Stimulated activated CD8-positive, alpha-beta memory T cell treated with anti-CD3 and anti-CD28 coated beads, Interleukin-7, amount 100 ng/mL, for 48 hours (primary cell): ENCODE measurements at regions not wholly inside any gene's neighbourhood (a gene's known extent, or its start where the extent isn't known, plus 50 kb on each side); places are given as distances from the start of the nearest gene placed in this dataset.
A peak's percentile ranks its signal among the peaks of the same experiment; 100 is the strongest.
"Not testable (repeated sequence)": the region's sequence is repeated elsewhere in the genome, so short reads cannot be mapped to it uniquely, and the experiment has no call there.

Experiments
- DNase-seq, 2 donors: peaks; one replicate each; pipeline ENCODE4 v3.0.0-alpha.2; 2020; ENCODE audit warnings: low read depth in 1 of 2; ENCODE audit errors: extremely low read depth in 1 of 2

DNA sequence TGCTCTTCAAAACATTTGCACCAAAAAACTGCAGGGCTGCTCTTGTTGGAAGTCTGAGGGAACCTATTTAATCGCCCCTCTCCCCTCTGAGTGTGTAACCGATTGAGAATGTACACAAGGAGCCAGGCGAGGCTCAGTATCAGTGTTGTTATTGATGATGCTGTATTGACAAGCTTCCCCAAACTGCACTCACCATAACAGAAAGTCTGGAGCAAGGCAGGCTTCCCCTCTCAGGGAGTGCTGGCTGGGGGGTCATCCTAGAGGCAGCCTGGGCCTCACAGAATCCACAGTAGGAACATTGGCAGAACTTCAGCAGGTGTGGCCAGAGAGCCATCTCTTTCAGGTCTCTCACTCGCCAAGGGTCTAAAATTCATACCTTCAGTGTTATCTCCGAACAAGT lies 58.1 kb upstream of the TUNAR start:
- DNase-seq, result no peak

- no peak for DNase-seq
Observed at GRCh38 chr14:95817271-95817670, 59.4 kb upstream of the TUNAR start.

GRCh38 chr14:95816539-95816938 lies 60.1 kb upstream of the TUNAR start:
- DNase-seq, result no peak

- no peak for DNase-seq
Observed at GRCh38 chr14:95815226-95815690, 61.4 kb upstream of the TUNAR start.

DNA sequence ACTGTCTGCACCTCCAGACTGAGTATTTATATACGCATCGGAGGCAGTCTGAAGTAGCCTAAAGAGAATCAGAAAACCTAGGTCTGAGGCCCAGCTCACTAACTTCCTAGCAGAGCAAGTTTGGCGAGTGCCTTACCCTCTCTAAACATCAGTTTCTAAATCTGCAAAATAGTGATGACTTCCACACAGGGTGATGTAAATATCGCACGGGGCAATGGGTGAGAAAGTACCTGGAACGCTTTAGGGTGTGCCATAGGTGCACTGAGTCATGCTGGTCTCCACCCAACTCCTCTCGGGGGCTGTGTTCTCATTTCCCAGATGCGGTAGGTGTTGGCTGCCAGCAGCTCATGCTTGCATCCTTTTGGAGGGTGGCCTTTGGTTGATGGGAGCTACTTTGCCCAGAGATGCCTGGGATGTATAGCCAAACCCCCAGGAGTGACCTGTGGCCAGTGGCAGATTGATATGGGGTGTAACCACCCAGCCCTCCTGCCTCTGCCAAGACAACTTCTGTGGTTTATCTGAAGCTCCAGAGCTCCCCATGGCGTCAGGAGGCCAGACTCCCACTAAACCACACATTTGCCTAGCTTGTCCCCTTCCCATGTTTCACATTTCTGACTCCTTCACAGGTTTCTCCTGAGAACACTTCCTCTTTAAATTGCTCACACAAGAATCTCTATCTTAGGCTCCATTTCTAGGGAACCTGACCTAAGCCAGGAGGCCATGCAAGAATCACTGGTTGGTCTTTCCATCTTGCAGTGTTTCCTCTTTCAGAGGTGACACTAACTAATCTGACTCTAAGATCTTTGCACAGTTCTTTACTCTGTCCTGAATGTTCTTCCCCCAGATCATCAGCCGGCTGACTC lies 62.0 kb upstream of the TUNAR start:
- no peak for DNase-seq

GRCh38 chr14:95811813-95812212 lies 64.8 kb upstream of the TUNAR start:
- DNase-seq, result no peak

DNA sequence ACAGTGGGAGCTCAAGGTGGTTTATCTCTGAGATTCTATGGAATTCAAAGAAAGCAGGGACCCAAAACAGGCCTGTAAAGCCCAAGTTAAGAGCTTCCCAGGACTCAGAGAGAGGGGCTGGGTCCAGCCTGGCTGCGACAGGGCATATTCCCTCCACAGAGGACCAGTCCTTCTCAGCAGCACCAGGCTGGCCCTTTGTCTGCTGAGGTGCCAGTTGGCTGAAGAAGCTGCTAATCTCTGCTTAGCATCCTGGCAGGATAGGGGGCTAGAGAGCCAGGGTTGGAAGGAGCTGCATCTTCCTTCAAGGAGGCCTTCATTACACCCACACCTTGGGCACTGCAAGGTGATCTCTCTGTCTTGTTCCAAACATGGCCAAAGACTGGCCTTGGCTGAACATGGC lies 68.3 kb upstream of the TUNAR start:
- no peak for DNase-seq

DNA sequence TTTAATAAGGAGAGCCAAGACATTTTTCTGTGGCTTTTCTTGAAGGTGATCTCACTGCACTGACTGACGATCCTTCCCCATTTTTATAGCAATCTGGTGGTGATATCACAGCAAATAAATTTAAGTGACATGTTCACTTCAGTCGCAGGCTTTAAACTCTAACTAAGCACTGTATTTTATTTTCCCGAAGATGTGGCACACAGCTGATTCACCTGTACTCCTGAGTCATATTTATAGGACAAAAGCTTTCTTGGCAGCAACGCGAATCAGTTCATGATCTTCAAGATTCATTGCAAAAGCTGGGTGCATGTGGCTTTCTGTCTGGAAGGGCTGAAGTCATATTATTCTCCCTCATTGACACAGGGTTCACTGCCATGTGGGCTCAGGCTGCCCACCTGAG lies 79.8 kb upstream of the TUNAR start:
- DNase-seq, result no peak

DNA sequence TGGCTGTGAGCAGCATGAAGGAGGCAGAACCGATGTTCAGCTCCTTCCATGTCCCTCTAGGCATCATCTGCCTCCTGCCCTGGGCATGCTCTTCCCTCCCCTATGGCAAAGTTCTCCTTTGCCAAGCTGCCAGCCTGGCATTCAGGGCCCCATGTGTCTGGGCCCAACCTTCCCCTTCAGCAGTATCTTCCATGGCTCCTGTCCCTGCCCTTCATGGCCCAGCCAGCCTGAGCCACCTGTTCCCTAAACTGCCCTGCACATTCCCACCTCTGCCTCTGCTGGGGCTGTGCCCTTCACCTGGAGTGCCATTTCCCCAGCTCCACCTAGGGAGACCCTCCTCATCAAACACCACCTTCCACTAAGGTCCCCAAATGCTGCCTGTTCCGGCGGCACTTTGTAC lies 74.0 kb upstream of the TCL1A start:
- no peak for DNase-seq

DNA sequence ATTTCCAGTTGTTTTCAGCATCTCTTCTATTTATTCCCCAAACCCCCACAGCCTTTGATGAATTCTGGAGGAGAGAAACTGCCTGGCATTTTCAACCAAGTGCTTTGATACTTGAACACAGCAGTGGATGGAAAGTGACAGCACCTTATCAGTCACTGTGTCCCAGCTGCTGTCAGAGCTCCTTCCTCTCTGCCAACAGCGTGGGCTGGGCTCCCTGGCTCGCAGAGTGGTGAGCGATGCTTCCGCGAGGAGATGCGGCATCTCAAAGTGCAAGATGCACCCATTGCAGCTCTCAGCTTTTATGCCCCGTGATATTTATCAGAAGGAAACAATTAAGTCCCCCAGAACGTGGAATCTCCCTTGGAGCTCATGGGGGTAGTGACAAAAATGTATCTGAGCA lies 72.6 kb upstream of the TCL1A start:
- DNase-seq, result no peak

GRCh38 chr14:95784137-95784536 lies 70.2 kb upstream of the TCL1A start:
- no peak for DNase-seq

- no peak for DNase-seq
Observed at GRCh38 chr14:95776798-95777534, 63.0 kb upstream of the TCL1A start.

DNA sequence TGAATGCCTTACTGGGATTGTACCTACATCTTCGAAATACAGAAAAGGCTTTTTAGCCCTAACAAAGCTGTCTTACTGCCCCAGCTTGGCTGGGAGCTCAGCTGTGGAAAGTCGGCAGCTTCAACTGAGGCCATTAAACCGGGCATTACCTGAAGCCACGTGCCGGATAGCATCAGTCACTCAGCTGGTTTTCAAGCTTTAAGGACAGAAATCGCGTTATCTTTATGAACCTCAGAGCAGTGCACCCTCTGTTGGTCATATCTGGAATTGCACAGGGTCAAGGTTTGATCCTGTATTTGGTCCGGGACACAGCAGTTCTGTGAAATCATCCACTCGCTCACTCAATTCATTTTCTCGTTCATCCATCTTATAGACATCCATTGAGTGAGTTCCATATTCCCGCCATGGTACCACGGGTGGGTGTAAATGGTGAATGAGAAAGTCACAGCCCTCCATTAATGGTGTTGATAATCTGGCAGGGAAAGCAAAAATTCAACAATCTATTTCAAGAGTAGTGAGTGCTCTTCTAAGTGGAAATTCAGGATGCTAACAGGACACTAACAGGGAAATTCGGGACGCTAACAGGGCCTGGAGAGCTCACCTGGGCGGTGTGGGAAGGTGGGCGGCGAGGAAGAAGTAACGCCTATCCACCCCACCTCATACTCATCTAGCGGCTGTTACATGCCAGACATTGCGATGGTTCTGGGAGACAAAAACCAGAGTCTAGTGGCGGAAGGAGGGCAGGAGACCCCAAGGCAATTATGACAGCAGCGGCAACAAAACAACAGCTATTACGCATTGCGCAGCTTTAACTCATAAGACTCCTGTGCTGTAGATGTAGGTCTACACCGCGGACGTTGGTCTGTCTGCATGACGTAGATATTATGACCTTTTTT lies 60.6 kb upstream of the TCL1A start:
- DNase-seq, result peak; percentile 5 to 28

DNA sequence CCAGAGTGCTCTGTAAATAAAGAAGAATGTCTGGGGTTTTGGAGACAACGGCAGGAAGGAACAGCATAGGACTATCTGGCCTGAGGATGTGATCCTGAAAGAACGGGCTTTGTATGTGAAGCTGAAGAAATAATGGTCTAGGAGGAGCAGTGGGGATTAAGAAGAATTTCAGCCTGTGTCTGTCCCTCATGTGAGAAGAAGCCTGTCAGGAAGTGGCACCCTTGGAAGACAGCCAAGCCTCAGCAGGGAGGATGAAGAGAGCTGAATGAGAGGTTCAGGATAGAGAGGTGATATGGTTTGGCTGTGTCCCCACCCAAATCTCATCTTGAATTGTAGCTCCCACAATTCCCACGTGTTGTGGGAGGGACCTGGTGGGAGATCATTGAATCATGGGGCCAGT lies 56.9 kb upstream of the TCL1A start:
- DNase-seq, result no peak

- no peak for DNase-seq
Observed at GRCh38 chr14:95769976-95770375, 56.1 kb upstream of the TCL1A start.

GRCh38 chr14:95769431-95769830 lies 55.5 kb upstream of the TCL1A start:
- DNase-seq, result not testable (repeated sequence)

GRCh38 chr14:95765051-95765450 lies 51.1 kb upstream of the TCL1A start:
- no peak for DNase-seq

- no peak for DNase-seq
Observed at GRCh38 chr14:95763875-95764274, 50.0 kb upstream of the TCL1A start.
